HG03558 (cell line): ENCODE measurements at regions not wholly inside any gene's neighbourhood (a gene's known extent, or its start where the extent isn't known, plus 50 kb on each side); places are given as distances from the start of the nearest gene placed in this dataset.
"Not testable (repeated sequence)": the region's sequence is repeated elsewhere in the genome, so short reads cannot be mapped to it uniquely, and the experiment has no call there.

Experiments
- ATAC-seq: cut with Tn5 transposase; IDR thresholded peaks from one replicate; pipeline ENCODE4 v1.9.1; 2021; ENCODE audit warnings: moderate number of reproducible peaks; ENCODE audit not compliant: unreplicated experiment; ENCODE audit errors: extremely low read depth

- ATAC-seq = no peak
Measured at GRCh38 chr21:17682924-17683323, 70.2 kb upstream of the BTG3 start.

GRCh38 chr21:17679002-17679600 lies 66.4 kb upstream of the BTG3 start:
- ATAC-seq = peak; percentile 82

DNA sequence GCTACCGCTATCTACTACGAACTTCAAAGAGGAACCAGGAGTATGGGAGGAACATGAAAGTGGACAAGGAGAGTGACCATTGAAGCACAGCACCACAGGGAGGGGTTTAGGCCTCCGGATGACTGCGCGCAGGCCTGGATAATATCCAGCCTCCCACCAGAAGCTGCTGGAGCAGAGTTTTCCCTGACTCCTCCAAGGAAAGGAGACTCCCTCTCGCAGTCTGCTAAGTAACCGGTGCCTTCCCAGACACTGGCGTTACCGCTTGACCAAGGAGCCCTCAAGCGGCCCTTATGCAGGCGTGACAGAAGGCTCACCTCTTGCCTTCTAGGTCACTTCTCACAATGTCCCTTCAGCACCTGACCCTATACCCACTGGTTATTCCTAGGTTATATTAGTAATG lies 64.2 kb upstream of the BTG3 start:
- ATAC-seq = not testable (repeated sequence)

DNA sequence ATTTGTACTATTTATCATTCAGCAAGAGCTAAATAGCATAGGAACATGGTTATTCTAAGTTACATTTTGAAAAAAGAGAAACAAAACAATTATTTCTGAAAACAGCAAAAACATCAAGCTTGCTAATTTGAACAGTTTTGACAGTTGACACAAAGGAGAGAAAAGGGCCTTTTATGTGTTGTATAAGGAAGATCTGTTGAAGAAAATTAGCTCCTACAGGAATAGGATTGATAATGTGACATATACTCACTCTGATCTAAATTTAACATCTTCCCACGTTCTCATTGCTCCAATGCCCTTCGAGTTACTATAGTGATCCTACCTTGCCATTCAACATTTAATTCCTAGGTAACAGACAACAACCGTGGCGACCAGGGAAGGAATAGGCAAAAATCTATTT lies 61.4 kb upstream of the BTG3 start:
- ATAC-seq = no peak

DNA sequence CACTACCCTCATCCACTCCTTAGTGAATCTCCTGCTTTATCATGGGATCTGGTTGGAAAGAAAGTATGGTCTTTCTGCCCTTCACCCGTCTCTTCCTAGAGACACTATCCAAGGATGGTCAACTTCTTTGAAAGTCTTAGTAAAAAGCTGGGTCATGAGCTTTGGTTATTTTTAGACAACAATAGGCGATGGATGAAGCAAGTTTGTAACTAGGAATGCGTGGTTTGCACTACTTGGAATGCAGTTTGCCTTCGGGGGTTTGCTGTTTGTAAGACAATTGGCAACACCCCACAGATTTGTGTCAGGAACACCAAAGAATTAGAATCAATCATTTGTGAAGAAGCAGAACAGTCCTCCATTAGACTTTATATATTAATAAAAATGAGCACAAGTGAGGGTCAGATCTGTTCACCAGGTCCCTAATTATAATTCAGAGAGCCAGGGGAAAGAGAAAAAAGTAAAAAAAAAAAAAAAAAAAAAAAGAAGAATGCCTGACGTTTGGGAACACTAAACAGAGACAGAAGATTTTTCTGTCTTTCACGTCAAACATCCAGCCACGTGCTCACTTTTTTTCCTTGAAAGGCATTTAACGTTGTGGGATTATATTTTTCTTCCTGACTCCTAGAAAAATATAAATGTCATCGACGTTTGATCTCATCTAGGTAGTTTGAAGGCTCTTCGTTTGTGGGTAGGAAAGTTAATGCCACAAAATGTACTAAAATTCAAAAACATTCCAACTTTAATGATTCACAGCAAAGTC lies 60.7 kb upstream of the BTG3 start:
- ATAC-seq = no peak

DNA sequence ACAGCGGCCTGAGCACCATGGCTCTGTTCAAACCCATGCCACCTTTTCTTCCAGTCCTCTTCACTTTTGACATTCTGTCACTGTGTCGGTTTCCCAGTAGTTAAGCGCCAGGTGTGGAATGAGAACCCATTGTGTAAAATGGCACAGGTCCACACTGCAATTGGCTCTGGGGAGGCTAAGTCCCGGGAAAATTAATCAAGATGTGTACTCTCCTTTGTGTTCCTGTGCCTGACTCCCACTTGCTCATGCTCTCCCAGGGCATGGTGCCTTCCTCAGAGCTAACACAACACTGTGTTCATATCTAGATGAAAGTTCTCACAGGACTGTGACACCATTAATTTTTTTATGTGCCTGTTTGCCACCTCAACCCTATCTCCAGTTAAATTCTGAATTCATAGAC lies 59.0 kb upstream of the BTG3 start:
- ATAC-seq = no peak

DNA sequence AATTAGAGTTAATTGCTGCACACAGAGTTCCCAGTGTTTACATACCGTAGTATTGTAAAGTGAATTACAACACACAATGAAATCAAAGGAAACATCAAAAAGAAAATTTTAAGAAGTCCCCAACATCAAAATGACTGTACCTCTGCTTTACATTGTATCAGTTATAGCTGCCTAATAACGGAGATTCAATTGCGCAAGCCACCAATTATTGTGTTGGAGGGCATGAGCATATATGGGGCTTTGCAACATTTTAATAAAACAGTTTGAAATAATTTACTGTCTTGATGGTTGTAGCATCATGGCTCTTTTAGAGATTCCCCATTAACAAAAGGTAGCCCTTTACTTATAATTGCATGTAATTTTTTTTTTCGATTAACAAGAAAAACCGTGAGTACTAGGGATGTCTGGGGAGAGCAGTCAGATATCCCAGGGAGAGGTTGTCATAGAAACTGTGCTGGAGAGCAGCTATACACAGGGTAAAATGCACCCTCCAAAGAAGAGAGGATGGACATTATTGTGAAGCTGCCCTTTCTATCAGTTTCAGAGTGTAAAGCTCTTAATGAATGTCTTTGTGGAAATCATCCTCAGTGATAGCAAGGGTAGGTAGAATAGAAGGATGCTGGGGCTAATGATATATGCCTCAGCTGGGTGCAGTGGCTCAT lies 55.9 kb upstream of the BTG3 start:
- no peak for ATAC-seq

DNA sequence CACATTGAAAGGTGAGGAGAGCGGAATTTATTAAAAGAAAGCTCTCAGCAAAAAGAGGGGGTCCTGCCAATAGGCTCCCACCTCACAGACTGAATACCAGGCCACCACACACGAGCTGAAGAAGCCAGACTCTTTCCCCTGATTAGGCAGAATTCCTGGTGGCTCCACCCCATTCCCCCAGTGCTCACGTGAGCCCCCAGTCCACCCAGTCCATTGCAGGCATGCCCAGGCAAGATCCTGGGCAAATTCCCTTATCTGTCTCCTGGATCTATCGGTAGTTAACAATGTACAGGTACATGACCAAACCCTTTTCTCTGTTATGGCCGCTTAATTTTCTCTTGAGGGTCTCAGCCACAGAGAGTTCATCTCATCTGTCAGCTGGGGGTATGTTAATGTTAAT lies 54.6 kb upstream of the BTG3 start:
- no peak for ATAC-seq
